Vagina (tissue), 2 donors: ENCODE measurements at regions not wholly inside any gene's neighbourhood (a gene's known extent, or its start where the extent isn't known, plus 50 kb on each side); places are given as distances from the start of the nearest gene placed in this dataset.

ENCODE experiments used
- POLR2A ChIP-seq, 2 donors: fragments of 450-650 bp; IDR thresholded peaks; one replicate each; pipeline ENCODE4 v1.6.1; 2017; ENCODE audit warnings: antibody characterized with exemption in 2 of 2, mild to moderate bottlenecking in 2 of 2, moderate library complexity in 2 of 2
- POLR2AphosphoS5 ChIP-seq, 2 donors: sonication (generic); formaldehyde crosslinking; IDR thresholded peaks; one replicate each; pipeline ENCODE4 v1.9.0; 2017; ENCODE audit warnings: antibody characterized with exemption in 2 of 2, mild to moderate bottlenecking in 2 of 2, low read depth in 1 of 2; ENCODE audit not compliant: insufficient read depth in 1 of 2
- TF ChIP-seq, protein P1 (sequence below), 3 experiments: fragments of 450-650 bp in 2 of 3; fragments of 200-600 bp in 1 of 3; sonication (generic) in 1 of 3; IDR thresholded peaks; one replicate each; pipeline ENCODE4 v1.5.1; 2017 to 2019; ENCODE audit warnings: antibody characterized with exemption in 3 of 3, mild to moderate bottlenecking in 2 of 3, moderate library complexity in 2 of 3

GRCh38 chr3:90011131-90011530 is 903.7 kb downstream of the EPHA3 start:
- TF ChIP-seq, protein P1, sequence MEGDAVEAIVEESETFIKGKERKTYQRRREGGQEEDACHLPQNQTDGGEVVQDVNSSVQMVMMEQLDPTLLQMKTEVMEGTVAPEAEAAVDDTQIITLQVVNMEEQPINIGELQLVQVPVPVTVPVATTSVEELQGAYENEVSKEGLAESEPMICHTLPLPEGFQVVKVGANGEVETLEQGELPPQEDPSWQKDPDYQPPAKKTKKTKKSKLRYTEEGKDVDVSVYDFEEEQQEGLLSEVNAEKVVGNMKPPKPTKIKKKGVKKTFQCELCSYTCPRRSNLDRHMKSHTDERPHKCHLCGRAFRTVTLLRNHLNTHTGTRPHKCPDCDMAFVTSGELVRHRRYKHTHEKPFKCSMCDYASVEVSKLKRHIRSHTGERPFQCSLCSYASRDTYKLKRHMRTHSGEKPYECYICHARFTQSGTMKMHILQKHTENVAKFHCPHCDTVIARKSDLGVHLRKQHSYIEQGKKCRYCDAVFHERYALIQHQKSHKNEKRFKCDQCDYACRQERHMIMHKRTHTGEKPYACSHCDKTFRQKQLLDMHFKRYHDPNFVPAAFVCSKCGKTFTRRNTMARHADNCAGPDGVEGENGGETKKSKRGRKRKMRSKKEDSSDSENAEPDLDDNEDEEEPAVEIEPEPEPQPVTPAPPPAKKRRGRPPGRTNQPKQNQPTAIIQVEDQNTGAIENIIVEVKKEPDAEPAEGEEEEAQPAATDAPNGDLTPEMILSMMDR (IDR thresholded peaks at IDR 0.05), result no peak
- TF ChIP-seq POLR2A (IDR thresholded peaks at IDR 0.05), result no peak
- TF ChIP-seq POLR2AphosphoS5 (IDR thresholded peaks at IDR 0.05; ENCODE audit: insufficient read depth in 1 of 2, low read depth in 1 of 2), result no peak
